H1 (cell line): ENCODE measurements at regions not wholly inside any gene's neighbourhood (a gene's known extent, or its start where the extent isn't known, plus 50 kb on each side); places are given as distances from the start of the nearest gene placed in this dataset.

Experiments used
- ASH2L ChIP-seq: fragments of 200-600, 300-600 bp; sonication (generic); IDR thresholded peaks from one replicate; pipeline ENCODE4 v1.7.1; 2017; ENCODE audit warnings: low read length
- ATF3 ChIP-seq: IDR thresholded peaks from 2 replicates; pipeline ENCODE4 v1.6.1; 2011; ENCODE audit warnings: low read depth, mild to moderate bottlenecking, low read length; ENCODE audit not compliant: insufficient read depth
- BCL11A ChIP-seq, 2 experiments: IDR thresholded peaks; one replicate each; pipeline ENCODE4 v1.6.1; 2011; ENCODE audit warnings: low read depth in 2 of 2, low read length in 2 of 2, mild to moderate bottlenecking in 2 of 2
- GTF2F1 ChIP-seq: IDR thresholded peaks from 2 replicates; pipeline ENCODE4 v1.6.1; 2012; ENCODE audit warnings: low read depth, low read length, improper control_type of control experiment, borderline replicate concordance
- NRF1 ChIP-seq: IDR thresholded peaks from 2 replicates; pipeline ENCODE4 v1.6.1; 2011; ENCODE audit warnings: mild to moderate bottlenecking, low read depth, low read length, improper control_type of control experiment
- TAF7 ChIP-seq: optimal IDR thresholded peaks from 2 replicates; pipeline ENCODE3; 2011; ENCODE audit warnings: low read depth, mild to moderate bottlenecking, inconsistent platforms, low read length, moderate library complexity, borderline replicate concordance

- TF ChIP-seq ASH2L, result no peak
- TF ChIP-seq NRF1, result no peak
- TF ChIP-seq TAF7, result no peak
- no peak for TF ChIP-seq ATF3
- TF ChIP-seq GTF2F1, result no peak
- no peak for TF ChIP-seq BCL11A (IDR thresholded peaks at IDR 0.05; ENCODE audit: low read depth in 2 of 2, low read length in 2 of 2)
Measured at GRCh38 chr16:59988591-59988990, 1254.5 kb upstream of the GOT2 start (continued).
